Heart left ventricle (tissue), 16 donors: ENCODE measurements at regions not wholly inside any gene's neighbourhood (a gene's known extent, or its start where the extent isn't known, plus 50 kb on each side); places are given as distances from the start of the nearest gene placed in this dataset.

Experiments
- ATAC-seq, 4 donors: fragments of 200-7000 bp; cut with Tn5 transposase; one replicate each; pipeline ENCODE4 v1.9.1; 2020 to 2022; ENCODE audit warnings: moderate library complexity in 4 of 4, mild to moderate bottlenecking in 3 of 4, moderate number of reproducible peaks in 1 of 4
- DNase-seq, 5 donors: peaks; one replicate each; pipeline ENCODE4 v3.0.0-alpha.2; 2020
- H3K27ac ChIP-seq, 12 donors: fragments of 200-600 bp; sonication (generic) in 4 of 12; one replicate each; pipeline versions ENCODE4 v1.5.0 to v1.8.0; 2016 to 2022; ENCODE audit warnings: mild to moderate bottlenecking in 2 of 12
- H3K27me3 ChIP-seq, 9 donors: fragments of 200-600 bp; sonication (generic) in 2 of 9; one replicate each; pipeline versions ENCODE4 v1.5.1 to v1.8.0; 2016 to 2022; ENCODE audit warnings: mild to moderate bottlenecking in 3 of 9
- H3K36me3 ChIP-seq, 9 donors: fragments of 200-600 bp; sonication (generic) in 2 of 9; one replicate each; pipeline versions ENCODE4 v1.5.0 to v1.8.0; 2018 to 2022; ENCODE audit warnings: mild to moderate bottlenecking in 2 of 9
- H3K4me1 ChIP-seq, 12 donors: fragments of 200-600 bp; sonication (generic) in 4 of 12; one replicate each; pipeline versions ENCODE4 v1.5.0 to v1.8.0; 2016 to 2022; ENCODE audit warnings: mild to moderate bottlenecking in 3 of 12
- H3K4me3 ChIP-seq, 12 donors: fragments of 200-600 bp; sonication (generic) in 4 of 12; one replicate each; pipeline versions ENCODE4 v1.5.0 to v1.8.0; 2017 to 2022; ENCODE audit warnings: mild to moderate bottlenecking in 9 of 12, moderate library complexity in 4 of 12
- H3K9me3 ChIP-seq, 12 donors: fragments of 200-600 bp; sonication (generic) in 4 of 12; one replicate each; pipeline versions ENCODE4 v1.5.0 to v1.8.0; 2016 to 2022; ENCODE audit warnings: mild to moderate bottlenecking in 1 of 12
- CTCF ChIP-seq, 12 donors: fragments of 200-600 bp; sonication (generic) in 4 of 12; IDR thresholded peaks; one replicate each; pipeline versions ENCODE4 v1.5.0 to v1.8.0; 2018 to 2022; ENCODE audit warnings: antibody characterized with exemption in 12 of 12, mild to moderate bottlenecking in 5 of 12
- POLR2A ChIP-seq, 2 donors: fragments of 450-650 bp; IDR thresholded peaks; one replicate each; pipeline ENCODE4 v1.6.1; 2017; ENCODE audit warnings: antibody characterized with exemption in 2 of 2, mild to moderate bottlenecking in 2 of 2, moderate library complexity in 2 of 2
- WGBS, 4 donors: extraction: QIAGEN DNeasy Blood & Tissue Kit in 2 of 4; methylation state at CpG; one replicate each; pipeline versions ENCODE4 v1.1.5 to v1.1.7; 2013 to 2018; 5-methylcytosine and 5-hydroxymethylcytosine counted together
- intact Hi-C, 10 donors: fragments of 100-400 bp; cut with DNase I; formaldehyde crosslinking; loops; one replicate each; pipeline versions ENCODE4 v1.11.1 to v1.14.2; 2022
- donor health status: ischemic (EF 13 %, LVEDD 7.1; RV severe dilation, severe dysfunction).
- donor health status: healthy with polysubstance abuse.
- donor health status: DM: no; HTN: yes; CAD: no.
- donor health status: DM: no; HTN: no; CAD: no.
- donor health status: ischemic (EF 25% LVEDD 6.9; RV normal size, moderate dysfunction).
- donor health status: ischemic (EF 25% LVEDD 5.7; RV mildly dilated, moderate dysfunction).
- donor health status: healthy.
- donor health status: DM: yes; HTN: yes; CAD: no.
- donor health status: ischemic (EF 35%, LVEDD 5.7; RV mildly dilated, moderate dysfunction).
- donor health status: nonischemic (EF 11% LVEDD 7.7; RV severe dilation, severe dysfunction).
- donor health status: DM: yes; HTN: yes; CAD: no.
- donor health status: PGD.
- donor health status: ischemic (EF 29% LVEDD 5.4; RV normal size, mild dysfunction).
- donor health status: nonischemic (EF 23%, LVEDD 6.1; RV moderate dilation, normal function).

GRCh38 chr9:86589273-86589672 is 235.1 kb upstream of the TUT7 start:
- WGBS, 4 donors: 94 to 96% (median 95%) methylated on average over 6 of the region's 6 CpGs

GRCh38 chr9:86586144-86586494 is 231.9 kb upstream of the TUT7 start:
- Histone ChIP-seq H3K27ac (peak overlapping the region in 7 of 12 donors; percentile 11 to 70 (median 32)), H3K27me3 (no peaks in the 10 kb centered on the region), H3K4me3 (peak overlapping the region in 4 of 12 donors; percentile 17 to 27 (median 26)), H3K36me3 (no peaks in the 10 kb centered on the region), H3K9me3 (no peaks in the 10 kb centered on the region), H3K4me1 (peaks cover 0 to 7% (median 0%) of the 10 kb centered on the region in 12 donors)
- intact Hi-C loops: no loop called here
- no peak for ATAC-seq
- no peak for DNase-seq
- no peak for TF ChIP-seq CTCF (IDR thresholded peaks at IDR 0.05)
- no peak for TF ChIP-seq POLR2A (IDR thresholded peaks at IDR 0.05)

More at GRCh38 chr9:86589273-86589672, 235.1 kb upstream of the TUT7 start:
- no peak for DNase-seq
- no peak for ATAC-seq
- H3K27ac ChIP-seq: no peak overlapping the region
- intact Hi-C loops: no loop called here
- H3K36me3 ChIP-seq: no peaks in the 10 kb centered on the region
- H3K9me3 ChIP-seq: no peaks in the 10 kb centered on the region
- no peaks in the 10 kb centered on the region for H3K27me3 ChIP-seq
- TF ChIP-seq POLR2A (IDR thresholded peaks at IDR 0.05) (no peak), CTCF (IDR thresholded peaks at IDR 0.05) (no peak)
- H3K4me3 ChIP-seq: no peak overlapping the region
- H3K4me1 ChIP-seq: peaks cover 0 to 7% (median 0%) of the 10 kb centered on the region in 12 donors

- peak in 1 of 4 donors; percentile 49 for ATAC-seq
- peaks cover 0 to 7% (median 0%) of the 10 kb centered on the region in 12 donors for H3K4me1 ChIP-seq
- TF ChIP-seq CTCF (IDR thresholded peaks at IDR 0.05): no peak
- no peak for TF ChIP-seq POLR2A (IDR thresholded peaks at IDR 0.05)
- DNase-seq: no peak
- WGBS, 4 donors: 47 to 57% (median 54%) methylated on average over 7 of the region's 7 CpGs
- H3K4me3 ChIP-seq: peak overlapping the region in 6 of 12 donors; percentile 17 to 27 (median 26)
- H3K36me3 ChIP-seq: no peaks in the 10 kb centered on the region
- H3K9me3 ChIP-seq: no peaks in the 10 kb centered on the region
- peak overlapping the region in 8 of 12 donors; percentile 8 to 70 (median 31) for H3K27ac ChIP-seq
- H3K27me3 ChIP-seq: no peaks in the 10 kb centered on the region
- intact Hi-C loops: no loop called here
Observed at GRCh38 chr9:86585422-86586143, 231.4 kb upstream of the TUT7 start.

GRCh38 chr9:86580688-86581087 is 226.5 kb upstream of the TUT7 start:
- H3K4me1 ChIP-seq: peaks cover 0 to 13% (median 9%) of the 10 kb centered on the region in 12 donors
- no peaks in the 10 kb centered on the region for H3K36me3 ChIP-seq
- no peak overlapping the region for H3K4me3 ChIP-seq
- intact Hi-C loops: no loop called here
- no peak for ATAC-seq
- TF ChIP-seq CTCF (IDR thresholded peaks at IDR 0.05): no peak
- TF ChIP-seq POLR2A (IDR thresholded peaks at IDR 0.05): no peak
- 76 to 79% (median 76%) methylated on average over 6 of the region's 6 CpGs for WGBS, 4 donors
- no peak for DNase-seq
- peak overlapping the region in 3 of 12 donors; percentile 5 to 66 (median 15) for H3K27ac ChIP-seq
- no peaks in the 10 kb centered on the region for H3K9me3 ChIP-seq
- no peaks in the 10 kb centered on the region for H3K27me3 ChIP-seq
